ENCODE measurements at regions not wholly inside any gene's neighbourhood (a gene's known extent, or its start where the extent isn't known, plus 50 kb on each side); places are given as distances from the start of the nearest gene placed in this dataset.
A peak's percentile ranks its signal among the peaks of the same experiment; 100 is the strongest.

DNA sequence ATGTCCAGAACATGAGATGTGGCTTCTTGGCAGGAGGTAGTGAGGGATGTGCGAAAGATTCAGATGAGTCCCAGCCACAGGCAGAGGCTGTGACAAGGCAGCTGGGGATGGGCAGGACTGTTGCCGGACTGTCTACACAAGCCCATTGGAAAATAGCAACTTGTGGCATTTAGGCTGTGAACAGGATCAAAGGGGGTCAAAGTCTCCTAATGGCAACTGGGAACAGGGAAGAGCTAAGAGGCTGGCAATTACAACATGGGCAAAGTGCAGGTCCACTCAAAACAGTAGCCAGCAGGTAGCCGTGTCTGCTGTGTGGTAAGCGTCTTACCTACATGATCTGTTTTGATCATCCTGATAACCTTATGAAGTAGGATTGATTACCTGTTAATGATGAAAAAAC, 254.2 kb upstream of the ZNF32 start:
- DNase-seq (ENCODE audit: low read depth), result no peak

DNA sequence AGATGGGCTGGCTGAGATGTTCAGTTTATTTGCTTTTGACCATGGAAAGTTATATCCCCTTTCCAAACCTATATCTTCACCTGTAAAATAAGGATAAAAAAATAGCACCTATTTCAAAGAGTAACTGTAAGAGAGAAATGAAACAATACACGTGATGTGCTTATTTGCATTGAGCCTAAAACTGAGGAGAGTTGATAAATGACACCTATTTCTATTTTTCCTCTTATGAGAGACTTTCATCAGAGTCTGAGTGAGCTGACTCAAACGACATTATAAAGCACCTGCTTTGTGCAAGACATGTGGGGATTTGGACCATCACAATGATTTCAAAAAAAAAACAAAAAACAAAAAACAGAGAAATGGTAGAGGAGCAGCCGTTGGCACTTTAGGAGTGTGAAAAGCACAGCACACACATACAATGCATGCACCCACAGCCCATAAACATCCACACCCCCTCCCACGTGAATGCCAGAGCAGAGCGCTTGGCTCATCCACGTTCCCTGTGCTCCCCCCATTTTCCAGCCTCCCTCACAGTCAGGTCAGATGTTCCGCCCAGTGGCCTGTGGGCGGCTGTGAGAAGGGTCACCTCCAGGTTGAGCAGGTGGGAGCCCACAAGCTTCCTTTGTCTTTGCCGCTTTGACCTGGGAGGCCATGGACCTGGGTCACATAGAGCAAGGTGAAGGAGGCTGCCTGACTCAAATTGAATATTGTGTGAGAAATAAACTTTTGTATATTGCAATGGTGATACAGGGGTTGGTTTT, 253.2 kb upstream of the ZNF32 start:
- no peak for DNase-seq (ENCODE audit: low read depth)

DNA sequence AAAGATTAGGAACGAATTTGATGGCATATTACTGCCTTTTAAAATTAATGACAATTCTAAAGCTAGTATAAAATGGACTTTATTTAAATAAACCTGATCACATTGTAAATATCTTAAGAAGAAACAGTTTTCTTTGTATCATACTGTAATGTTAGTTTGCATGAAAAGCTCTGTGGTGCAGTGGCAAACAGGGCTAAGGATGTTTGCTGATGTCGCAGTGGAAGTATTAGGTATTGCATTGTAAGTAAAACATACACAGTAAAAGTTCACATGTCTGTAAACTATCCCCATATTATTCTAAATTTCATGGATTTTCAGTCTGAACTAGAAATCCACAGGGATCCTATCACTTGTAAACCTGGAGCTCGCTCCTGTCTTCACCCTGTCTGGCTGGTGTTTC, 252.6 kb upstream of the ZNF32 start:
- no peak for DNase-seq (ENCODE audit: low read depth)

DNA sequence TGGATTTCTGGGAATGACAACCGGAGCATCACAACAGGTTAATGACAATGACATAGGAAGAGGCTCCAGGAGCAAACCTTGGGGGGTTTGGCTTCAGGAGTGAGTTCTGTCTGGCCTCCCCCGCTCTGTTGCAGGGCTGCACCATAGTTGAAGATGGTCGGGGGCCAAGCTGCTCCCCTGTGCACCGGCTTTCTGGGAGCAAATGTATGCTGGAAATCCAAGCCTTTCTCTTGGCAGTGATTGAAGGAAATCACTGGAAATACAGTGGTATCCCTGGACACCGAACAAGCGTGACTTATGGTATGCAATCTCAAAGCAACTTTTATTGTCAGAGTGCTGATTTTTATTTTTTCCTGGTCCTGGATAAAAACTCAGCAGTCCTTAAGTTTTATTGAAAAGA, 251.9 kb upstream of the ZNF32 start:
- DNase-seq (ENCODE audit: low read depth), result no peak

DNA sequence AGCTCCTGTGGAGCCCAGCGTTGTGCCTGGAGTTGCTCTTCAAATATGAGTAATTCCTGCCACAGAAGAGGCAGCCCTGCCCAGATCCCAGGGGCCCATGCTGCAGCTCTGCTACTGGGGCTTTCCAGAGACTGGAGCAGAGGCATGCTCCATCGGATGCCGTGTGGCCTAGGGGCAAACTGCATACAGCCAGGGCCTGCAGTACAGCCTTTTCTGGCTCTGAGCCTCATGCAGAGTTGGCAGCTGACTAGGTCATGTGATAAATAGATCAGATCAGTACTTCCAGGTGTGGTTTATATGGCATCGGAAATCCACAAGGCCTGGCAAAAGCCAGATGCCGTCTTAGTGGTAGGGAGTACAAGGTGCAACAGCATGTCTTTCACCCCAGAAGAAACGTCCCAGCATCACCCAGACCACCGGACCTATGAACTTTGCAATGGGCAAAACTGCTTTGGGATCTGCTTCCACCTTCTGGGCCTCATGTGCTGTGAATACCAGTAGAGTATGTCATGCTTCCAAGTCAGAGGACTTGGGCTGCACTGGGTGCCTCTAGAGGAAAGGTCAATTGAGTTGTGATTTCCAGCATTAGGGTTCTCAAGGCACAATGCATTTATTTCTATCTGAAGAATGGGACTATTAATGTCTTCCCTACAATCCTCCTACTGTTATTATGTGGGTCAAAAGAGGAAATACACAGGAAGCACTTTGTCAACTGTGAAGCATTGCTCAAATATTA, 250.7 kb upstream of the ZNF32 start:
- DNase-seq (ENCODE audit: low read depth), result no peak

DNA sequence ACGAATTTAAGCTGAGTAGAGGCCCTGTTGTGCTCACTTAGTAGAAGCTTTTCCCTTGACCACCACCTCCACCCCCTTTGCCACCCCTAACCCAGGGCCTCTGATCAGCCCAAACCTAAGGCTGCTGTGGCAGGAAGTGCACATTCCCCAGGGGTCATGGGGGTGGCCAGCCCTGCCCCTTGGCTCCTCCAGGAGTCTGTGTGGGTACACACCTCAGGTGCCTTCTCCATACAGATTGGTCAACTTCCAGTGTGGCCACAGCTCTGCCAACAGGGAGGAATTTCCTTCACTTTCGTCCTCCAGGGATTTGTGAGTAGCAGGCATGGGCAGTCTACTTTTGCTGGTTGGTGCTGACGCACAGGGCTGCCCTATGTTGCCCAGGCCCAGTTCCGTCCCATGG, 249.9 kb upstream of the ZNF32 start:
- no peak for DNase-seq (ENCODE audit: low read depth)

DNA sequence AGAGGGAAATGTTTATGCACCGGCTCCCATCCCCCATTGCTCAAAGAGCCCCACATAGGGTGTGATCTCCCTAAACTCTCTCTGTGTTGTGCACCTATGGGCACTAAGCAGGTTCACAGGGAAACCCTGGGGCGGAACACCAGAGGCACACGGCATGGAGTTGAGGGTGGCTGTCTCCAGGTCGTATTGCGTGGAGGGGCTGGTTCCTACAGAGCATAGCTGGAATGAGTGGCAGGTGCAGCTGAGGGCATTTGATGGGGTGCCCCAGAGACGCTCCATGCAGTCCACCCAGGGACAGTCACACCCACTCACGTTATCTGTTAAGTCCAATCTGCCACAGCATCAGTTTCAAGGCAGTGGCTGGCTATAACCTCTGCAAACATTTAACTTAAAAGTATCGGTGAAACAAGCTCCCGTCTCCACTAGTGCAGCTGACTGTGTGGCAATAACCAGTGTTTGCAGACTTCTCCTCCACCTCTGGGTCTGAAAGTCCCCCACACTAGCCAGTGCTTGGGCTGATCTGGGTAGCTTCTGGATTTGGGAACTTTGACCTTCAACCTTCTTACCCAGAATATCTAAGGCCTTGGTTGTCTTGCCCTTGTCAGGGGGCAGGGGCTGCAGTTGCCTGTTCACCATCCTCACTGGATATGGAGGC, 249.2 kb upstream of the ZNF32 start:
- no peak for DNase-seq (ENCODE audit: low read depth)

DNA sequence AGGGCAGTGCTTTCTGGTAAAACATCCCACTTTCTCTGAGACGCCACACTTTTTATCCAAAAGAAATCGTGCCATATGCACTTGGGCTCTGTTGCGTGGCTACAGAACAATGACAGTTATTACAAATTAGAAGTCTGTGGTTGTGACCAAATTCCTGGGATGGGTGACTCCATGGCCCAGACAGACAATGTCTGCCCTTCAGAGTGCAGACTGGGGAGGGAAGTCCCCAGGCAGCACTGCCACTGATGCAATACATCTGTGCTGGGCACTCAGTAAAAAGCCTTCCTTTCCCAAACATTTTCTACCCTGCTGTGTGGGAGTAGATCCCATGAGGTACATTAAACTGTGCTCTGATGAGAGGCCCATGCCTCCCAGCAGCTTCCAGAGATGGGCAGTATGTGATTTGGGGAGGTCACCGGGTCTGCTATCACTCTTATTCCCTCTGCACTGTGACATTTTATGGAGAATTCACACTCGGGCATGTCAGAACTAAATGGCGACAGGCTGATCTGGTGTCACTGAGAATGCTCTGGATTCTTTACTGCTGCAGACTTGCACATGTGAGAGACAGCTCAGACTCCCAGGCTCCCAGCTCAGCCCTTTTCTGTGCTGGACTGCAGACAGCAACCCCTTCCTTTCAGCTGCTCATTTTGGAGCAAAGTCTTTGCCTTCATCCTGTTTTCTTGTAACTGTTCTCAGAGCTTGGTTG, 243.5 kb upstream of the ZNF32 start:
- DNase-seq (ENCODE audit: low read depth), result peak; percentile 19

DNA sequence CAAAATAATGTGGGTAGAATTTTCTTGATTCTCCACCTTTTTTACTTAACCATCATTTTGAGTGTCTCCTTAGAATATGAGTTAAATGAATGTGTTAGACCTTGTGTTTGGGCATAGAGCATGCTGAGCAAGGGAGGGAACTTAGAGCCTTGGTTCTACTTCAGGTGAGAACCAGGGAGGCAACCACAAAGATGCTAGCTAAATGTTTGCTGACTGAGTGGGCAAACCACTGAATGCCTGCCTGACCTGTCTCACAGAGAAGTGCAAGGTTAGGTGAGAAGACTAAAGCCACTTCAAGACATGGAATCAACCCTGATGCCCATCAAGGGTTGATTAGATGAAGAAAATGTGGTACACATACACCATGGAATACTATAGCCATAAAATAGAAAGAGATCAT, 242.6 kb upstream of the ZNF32 start:
- DNase-seq (ENCODE audit: low read depth), result no peak

DNA sequence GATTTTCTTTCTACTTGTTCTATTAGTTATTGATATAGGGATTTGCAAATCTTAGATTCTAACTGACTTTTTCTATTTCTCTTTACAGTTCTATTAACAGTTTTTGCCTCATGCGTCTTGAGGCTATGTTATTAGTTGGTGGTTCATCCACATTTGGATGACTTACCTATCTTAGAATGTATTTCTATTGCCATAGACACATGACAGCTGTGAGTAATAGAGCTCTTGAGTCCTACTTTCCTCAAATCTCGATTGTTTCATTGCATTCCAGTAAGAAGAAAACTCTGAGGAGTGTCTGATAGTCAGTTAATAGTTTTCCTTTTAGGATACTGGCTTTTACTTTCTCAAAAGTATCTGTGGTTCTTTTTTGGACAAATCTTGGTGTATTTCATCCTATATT, 241.4 kb upstream of the ZNF32 start:
- peak; percentile 70 for DNase-seq (ENCODE audit: low read depth)

DNA sequence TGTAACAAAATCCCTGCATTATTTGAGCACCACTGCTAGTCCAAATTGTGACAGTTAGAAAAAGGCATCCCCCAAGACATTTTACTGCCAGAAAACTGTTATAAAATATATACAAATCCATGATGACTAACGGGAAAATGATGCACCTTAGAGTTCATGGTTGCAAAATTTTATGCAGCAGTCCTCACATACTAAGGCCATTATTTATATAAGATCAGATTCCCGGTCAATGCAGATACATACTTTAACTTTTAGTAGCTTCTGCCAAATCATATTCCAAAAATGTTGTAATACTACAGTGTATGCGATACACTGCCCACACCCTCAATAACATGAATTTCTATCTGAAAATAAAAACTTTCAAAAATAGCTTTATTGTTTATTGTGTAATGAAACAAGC, 239.9 kb upstream of the ZNF32 start:
- DNase-seq (ENCODE audit: low read depth), result peak; percentile 84

DNA sequence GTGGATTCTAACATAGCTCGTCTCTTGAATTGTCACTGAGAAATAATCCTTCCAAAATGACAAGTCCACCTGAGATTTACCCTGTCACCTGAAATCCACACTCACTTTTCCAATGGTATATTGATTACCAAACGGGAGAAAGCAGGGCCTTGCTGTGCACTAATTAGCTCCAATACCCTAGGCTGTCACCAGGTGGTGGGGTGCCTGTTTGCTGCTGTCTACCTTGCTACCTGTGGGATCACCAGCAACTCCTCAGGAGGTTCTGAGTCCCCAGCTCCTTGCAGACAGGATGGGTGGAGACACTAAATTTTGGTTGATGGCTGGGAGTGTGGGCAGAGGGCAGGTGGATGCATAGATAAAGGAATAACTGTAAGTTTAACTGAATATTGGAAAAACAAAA, 237.2 kb upstream of the ZNF32 start:
- DNase-seq (ENCODE audit: low read depth), result no peak

DNA sequence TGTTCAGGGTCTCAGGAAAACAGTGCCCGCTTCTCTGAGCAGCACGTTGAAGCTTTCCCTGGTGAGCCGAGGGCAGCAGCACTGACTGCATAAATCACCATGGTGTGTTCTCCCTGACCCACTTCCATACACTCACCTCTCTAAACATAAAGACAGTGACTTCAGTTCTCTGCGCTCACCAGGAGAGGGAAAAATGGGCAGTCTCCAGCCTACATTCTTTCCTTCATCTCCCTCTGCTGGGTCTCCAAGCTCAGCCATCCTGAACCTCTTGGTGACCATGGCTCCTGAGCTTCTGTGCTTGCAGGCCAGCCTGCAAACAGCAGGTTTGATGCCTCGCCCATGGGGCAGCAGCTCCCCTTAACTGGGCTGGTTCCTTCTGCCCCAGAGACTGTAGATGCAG, 236.6 kb upstream of the ZNF32 start:
- no peak for DNase-seq (ENCODE audit: low read depth)

DNA sequence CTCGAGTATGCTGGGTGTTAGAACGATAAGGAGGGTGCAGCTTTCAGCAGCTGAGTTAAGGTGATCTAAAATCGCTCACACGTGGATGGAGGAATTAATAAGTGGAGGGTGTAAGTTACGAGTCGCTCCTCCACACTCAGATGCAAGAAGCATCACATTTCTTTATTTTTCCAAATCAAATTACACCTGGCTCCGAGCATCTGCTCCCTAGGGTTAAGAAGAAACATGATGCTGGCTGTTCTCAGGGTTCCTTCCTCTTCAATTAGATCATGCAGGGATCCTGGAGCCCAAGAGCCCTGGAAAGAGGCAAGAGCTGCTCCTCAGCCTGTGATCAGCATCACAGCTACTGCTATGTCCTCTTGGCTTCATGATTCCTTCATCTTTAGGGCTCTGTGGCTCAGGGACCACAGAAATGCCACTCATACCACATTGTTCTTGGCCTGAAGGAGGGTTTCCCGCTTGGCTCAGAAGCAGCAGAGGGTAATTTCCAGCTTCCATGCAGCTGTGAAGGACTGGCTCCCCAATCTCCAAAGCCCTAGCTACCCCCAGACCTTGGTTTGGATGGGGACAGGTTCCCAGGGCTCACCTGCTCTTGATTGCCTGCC, 235.9 kb upstream of the ZNF32 start:
- no peak for DNase-seq (ENCODE audit: low read depth)

DNA sequence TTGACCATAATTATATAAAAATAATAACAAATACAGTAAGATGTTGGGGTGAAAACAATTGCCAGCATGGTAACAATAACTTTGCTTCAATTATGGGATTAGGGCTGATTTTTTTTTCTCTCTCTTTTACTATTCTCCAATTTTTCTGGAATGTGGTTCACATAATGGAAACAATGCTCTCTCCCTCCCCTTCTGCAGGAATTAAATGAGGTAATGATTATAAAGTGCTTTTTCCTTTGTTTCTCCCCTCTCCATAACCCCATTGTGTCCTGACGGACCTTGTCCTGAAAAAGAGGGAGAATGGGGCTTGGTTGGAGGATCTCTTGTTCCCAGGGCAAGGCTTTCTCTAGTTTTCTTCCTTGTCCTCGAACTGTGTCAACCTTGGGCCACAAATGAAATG, 234.0 kb upstream of the ZNF32 start:
- no peak for DNase-seq (ENCODE audit: low read depth)

DNA sequence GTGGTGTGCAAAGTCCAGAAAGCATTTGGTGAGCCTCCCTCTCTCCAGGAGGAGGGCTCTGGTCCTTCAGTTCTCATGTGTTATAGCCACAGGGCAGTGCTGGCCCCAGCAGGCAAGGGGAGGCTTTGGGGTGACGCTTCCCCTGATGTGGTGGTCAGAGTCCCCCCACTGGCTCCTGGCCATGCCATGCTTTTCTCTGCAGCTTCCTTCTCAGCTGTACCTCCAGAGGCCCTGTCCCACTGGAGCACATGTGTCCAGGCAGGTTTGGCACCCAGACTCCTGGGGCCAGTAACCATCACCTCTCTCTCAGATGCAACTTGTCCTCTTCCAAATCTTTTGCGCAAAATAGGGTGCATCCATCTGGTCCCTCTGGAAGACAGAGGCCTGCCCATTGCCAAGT, 233.0 kb upstream of the ZNF32 start:
- DNase-seq (ENCODE audit: low read depth), result no peak

DNA sequence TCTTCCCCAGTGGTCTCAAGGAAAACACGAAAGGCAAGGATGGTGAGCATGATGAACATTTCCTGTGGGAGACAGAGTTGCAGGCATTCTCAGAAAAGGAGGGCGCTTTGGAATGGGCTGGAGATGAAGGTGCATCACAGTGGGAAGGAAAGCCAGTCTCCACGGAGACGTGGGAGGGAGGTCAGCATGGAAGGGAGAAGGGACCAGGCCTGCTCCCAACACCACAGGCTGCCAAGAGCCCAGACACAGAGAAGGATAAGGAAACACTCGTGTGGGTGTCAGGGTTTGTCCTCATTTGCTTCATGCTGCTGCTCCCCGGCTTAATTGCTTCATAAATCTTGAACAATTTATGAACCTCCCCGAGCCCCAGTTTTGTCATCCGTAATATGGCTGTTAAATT, 231.5 kb upstream of the ZNF32 start:
- no peak for DNase-seq (ENCODE audit: low read depth)

DNA sequence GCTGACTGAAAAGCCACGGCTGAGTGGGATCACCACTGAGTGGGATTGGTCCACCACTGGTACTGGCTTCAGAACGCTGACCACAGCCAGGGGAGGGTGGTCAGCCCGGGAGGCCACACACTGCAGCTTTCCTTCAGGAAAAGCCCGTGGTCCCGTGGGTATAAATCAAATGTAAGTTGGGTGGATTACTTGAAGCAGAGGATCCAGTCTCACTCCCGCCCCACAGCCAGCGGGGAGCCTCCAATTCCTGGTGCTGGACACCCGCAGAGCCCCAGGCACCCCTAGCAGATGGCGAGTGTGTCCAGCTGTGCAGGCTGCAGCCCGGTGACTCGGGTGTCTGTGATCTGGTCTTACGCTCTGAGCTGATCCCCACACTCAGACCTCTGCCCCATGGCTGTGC, 231.1 kb upstream of the ZNF32 start:
- no peak for DNase-seq (ENCODE audit: low read depth)

DNA sequence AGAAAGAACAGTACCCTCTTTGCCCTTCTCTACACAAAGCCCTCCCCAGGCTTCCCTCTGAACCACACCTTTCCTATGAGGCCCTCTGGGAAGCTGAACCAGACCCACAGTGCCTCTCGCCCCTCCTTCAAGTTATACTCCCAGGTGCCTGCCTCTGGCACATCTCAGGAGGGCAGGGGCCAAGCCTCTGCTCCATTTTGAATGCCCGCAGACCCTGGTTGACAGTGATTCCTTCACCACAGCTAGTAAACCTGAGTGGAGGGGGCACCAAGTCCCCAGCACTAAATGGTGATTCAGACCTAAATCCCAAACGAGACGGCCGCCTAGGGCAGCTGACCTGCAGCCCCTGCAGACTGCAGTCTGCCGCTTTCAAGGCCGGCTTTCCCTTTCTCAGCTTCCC, 230.5 kb upstream of the ZNF32 start:
- DNase-seq (ENCODE audit: low read depth), result no peak

DNA sequence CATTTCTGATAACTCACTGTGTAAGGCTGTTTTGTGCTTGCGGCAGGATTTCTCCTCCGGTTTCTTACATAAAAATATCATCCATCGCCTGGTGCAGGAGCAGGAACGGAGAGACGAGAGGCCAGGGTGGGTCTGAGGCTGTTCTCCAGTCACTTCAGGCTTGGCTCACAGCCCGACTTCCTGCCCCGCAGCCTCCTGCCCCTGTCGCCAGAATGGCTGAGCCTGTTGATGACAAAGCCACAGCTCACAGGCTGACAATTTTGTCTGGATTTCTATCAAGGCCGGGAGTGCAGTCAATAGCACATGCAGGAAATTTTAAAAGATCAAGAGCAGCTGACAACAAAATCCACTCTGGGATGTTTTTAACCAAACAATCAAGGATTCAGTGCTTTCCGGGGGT, 229.7 kb upstream of the ZNF32 start:
- DNase-seq (ENCODE audit: low read depth), result no peak

DNA sequence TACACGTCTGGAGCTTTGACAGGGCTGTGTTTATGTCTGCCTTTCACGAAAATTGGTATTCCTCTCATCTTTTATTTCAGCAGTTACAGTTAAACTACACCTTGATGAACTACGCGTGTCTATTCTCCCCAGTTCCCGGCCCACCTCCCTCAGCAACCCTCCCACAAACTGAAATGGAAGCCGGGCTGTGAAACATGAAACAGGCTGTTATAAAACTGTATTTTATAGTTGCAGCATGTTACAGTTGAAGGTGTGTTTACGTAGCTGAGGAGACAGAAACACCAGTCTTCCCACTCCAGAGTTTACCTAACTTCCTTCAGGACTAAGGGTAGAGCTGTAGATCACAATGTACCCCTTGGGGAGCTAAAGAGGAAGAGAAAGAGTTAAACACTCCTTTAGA, 228.3 kb upstream of the ZNF32 start:
- no peak for DNase-seq (ENCODE audit: low read depth)

DNA sequence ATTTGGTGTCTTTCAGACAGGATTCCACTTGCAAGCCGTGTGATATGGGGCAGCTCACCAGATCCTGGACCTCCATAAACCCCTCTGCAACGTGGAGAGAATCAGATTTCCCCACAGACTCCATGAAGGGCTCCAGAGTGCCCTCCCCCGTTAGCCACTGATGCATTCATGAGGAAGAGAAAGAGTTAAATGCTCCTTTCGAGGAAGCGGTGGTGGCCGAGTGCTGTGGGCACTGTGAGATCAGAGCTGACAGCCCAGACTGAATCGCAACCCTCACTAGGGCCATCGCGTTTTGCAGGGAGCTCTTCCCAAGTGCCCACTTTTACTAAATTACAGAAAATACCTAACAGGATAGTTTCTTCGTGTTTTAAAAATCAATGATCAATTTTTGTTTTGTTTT, 226.3 kb upstream of the ZNF32 start:
- no peak for DNase-seq (ENCODE audit: low read depth)
